Spinal cord (tissue), 9 donors: ENCODE measurements at regions not wholly inside any gene's neighbourhood (a gene's known extent, or its start where the extent isn't known, plus 50 kb on each side); places are given as distances from the start of the nearest gene placed in this dataset.

Experiments used
- DNase-seq, 6 donors: peaks; one replicate each; pipeline versions ENCODE4 v3.0.0 to v3.0.0-alpha.2; 2013 to 2015; ENCODE audit warnings: low spot score in 6 of 6, low read depth in 4 of 6
- H3K27ac ChIP-seq: one replicate; pipeline ENCODE4 v1.5.1; 2013; ENCODE audit warnings: low read depth, low read length, control low read depth
- H3K27me3 ChIP-seq: one replicate; pipeline ENCODE4 v1.6.1; 2013; ENCODE audit warnings: low read length; ENCODE audit not compliant: control insufficient read depth, insufficient read depth
- H3K36me3 ChIP-seq: one replicate; pipeline ENCODE4 v1.6.1; 2013; ENCODE audit warnings: low read length; ENCODE audit not compliant: control insufficient read depth, insufficient read depth
- H3K4me1 ChIP-seq: one replicate; pipeline ENCODE4 v1.6.1; 2013; ENCODE audit warnings: low read length; ENCODE audit not compliant: control insufficient read depth, insufficient read depth
- H3K4me3 ChIP-seq: one replicate; pipeline ENCODE4 v1.5.1; 2013; ENCODE audit warnings: low read depth, low read length, control low read depth
- H3K9me3 ChIP-seq: one replicate; pipeline ENCODE4 v1.6.1; 2013; ENCODE audit warnings: low read length; ENCODE audit not compliant: control insufficient read depth, insufficient read depth
- WGBS: methylation state at CpG from one replicate; pipeline ENCODE4 v1.1.5; 2013; ENCODE audit warnings: missing lambda C conversion rate; ENCODE audit not compliant: insufficient coverage; 5-methylcytosine and 5-hydroxymethylcytosine counted together
- donor health status: healthy.

GRCh38 chr11:115097796-115098408 lies 406.3 kb downstream of the CADM1 start:
- DNase-seq: peak in 2 of 6 donors; percentile 49 to 92
- Histone ChIP-seq H3K27ac (peak overlapping the region; percentile 15), H3K27me3 (no peaks in the 10 kb centered on the region), H3K36me3 (no peaks in the 10 kb centered on the region), H3K4me3 (no peak overlapping the region), H3K4me1 (peaks cover 8% of the 10 kb centered on the region), H3K9me3 (no peaks in the 10 kb centered on the region)
- no CpG with 5 or more reads among the region's 6 CpGs for WGBS

GRCh38 chr11:115100706-115101105 lies 403.5 kb downstream of the CADM1 start:
- Histone ChIP-seq H3K36me3 (no peaks in the 10 kb centered on the region), H3K9me3 (no peaks in the 10 kb centered on the region), H3K27me3 (no peaks in the 10 kb centered on the region), H3K4me1 (peaks cover 8% of the 10 kb centered on the region), H3K4me3 (no peak overlapping the region), H3K27ac (no peak overlapping the region)
- 93% methylated on average over 7 of the region's 9 CpGs for WGBS
- DNase-seq: no peak

- H3K27me3 ChIP-seq: no peaks in the 10 kb centered on the region
- WGBS: no CpG with 5 or more reads among the region's 7 CpGs
- no peaks in the 10 kb centered on the region for H3K36me3 ChIP-seq
- H3K4me1 ChIP-seq: no peaks in the 10 kb centered on the region
- DNase-seq: no peak
- no peak overlapping the region for H3K4me3 ChIP-seq
- H3K27ac ChIP-seq: no peak overlapping the region
- no peaks in the 10 kb centered on the region for H3K9me3 ChIP-seq
Measured at GRCh38 chr11:115103921-115104320, 400.3 kb downstream of the CADM1 start.

GRCh38 chr11:115104851-115105453 lies 399.3 kb downstream of the CADM1 start:
- WGBS: 64% methylated on average over 6 of the region's 9 CpGs
- H3K36me3 ChIP-seq: no peaks in the 10 kb centered on the region
- H3K9me3 ChIP-seq: no peaks in the 10 kb centered on the region
- H3K4me1 ChIP-seq: no peaks in the 10 kb centered on the region
- no peak overlapping the region for H3K4me3 ChIP-seq
- no peak for DNase-seq
- H3K27ac ChIP-seq: no peak overlapping the region
- no peaks in the 10 kb centered on the region for H3K27me3 ChIP-seq

GRCh38 chr11:115111066-115111465 lies 393.1 kb downstream of the CADM1 start:
- no peak overlapping the region for H3K4me3 ChIP-seq
- no peak overlapping the region for H3K27ac ChIP-seq
- peak in 1 of 6 donors; percentile 41 for DNase-seq
- no peaks in the 10 kb centered on the region for H3K27me3 ChIP-seq
- H3K9me3 ChIP-seq: no peaks in the 10 kb centered on the region
- 93% methylated on average over 4 of the region's 5 CpGs for WGBS
- no peaks in the 10 kb centered on the region for H3K36me3 ChIP-seq
- H3K4me1 ChIP-seq: peaks cover 12% of the 10 kb centered on the region

GRCh38 chr11:115112754-115113153 lies 391.5 kb downstream of the CADM1 start:
- Histone ChIP-seq H3K36me3 (no peaks in the 10 kb centered on the region), H3K27me3 (no peaks in the 10 kb centered on the region), H3K4me1 (peaks cover 12% of the 10 kb centered on the region), H3K4me3 (no peak overlapping the region), H3K9me3 (no peaks in the 10 kb centered on the region), H3K27ac (no peak overlapping the region)
- peak in 4 of 6 donors; percentile 28 to 96 (median 68) for DNase-seq
- 15% methylated on average over 4 of the region's 6 CpGs for WGBS

GRCh38 chr11:115117956-115118493 lies 386.2 kb downstream of the CADM1 start:
- WGBS: 40% methylated on average over 2 of the region's 5 CpGs
- no peaks in the 10 kb centered on the region for H3K36me3 ChIP-seq
- H3K4me1 ChIP-seq: peaks cover 12% of the 10 kb centered on the region
- H3K27ac ChIP-seq: no peak overlapping the region
- no peaks in the 10 kb centered on the region for H3K9me3 ChIP-seq
- DNase-seq: peak in 2 of 6 donors; percentile 44 to 65
- H3K4me3 ChIP-seq: no peak overlapping the region
- H3K27me3 ChIP-seq: no peaks in the 10 kb centered on the region

- Histone ChIP-seq H3K9me3 (no peaks in the 10 kb centered on the region), H3K4me3 (no peak overlapping the region), H3K4me1 (peaks cover 5% of the 10 kb centered on the region), H3K27me3 (no peaks in the 10 kb centered on the region), H3K27ac (no peak overlapping the region), H3K36me3 (no peaks in the 10 kb centered on the region)
- WGBS: 71% methylated on average over 4 of the region's 6 CpGs
- DNase-seq: no peak
Measured at GRCh38 chr11:115119146-115119545, 385.1 kb downstream of the CADM1 start.
